H1 (cell line): ENCODE measurements at regions not wholly inside any gene's neighbourhood (a gene's known extent, or its start where the extent isn't known, plus 50 kb on each side); places are given as distances from the start of the nearest gene placed in this dataset.

Experiments used
- CTCF ChIA-PET: fragments of 300-600 bp; sonication (Branson Sonifier 250); formaldehyde crosslinking; loops from one replicate; lab custom pipeline; 2021; ENCODE audit not compliant: partially characterized antibody; lab: Charles Lee
- POLR2A ChIA-PET: fragments of 300-600 bp; sonication (Branson Sonifier 250); formaldehyde crosslinking; loops from one replicate; lab custom pipeline; 2021; ENCODE audit warnings: inconsistent platforms; ENCODE audit not compliant: partially characterized antibody; lab: Charles Lee
- DNase-seq, 2 experiments: peaks; one replicate each; pipeline versions ENCODE4 v3.0.0 to v3.0.0-alpha.2; 2010 to 2022; ENCODE audit warnings: low spot score in 2 of 2, low read depth in 1 of 2, mixed read lengths in 1 of 2
- FAIRE-seq: peaks from 2 replicates; lab custom pipeline; 2011; peaks lifted over from hg19 to GRCh38; lab: Jason Lieb, UNC
- H2AFZ ChIP-seq: 2 replicates; pipeline ENCODE4 v1.8.1; 2012; ENCODE audit warnings: low read length, inconsistent platforms
- H2AK5ac ChIP-seq: 2 replicates; pipeline ENCODE4 v1.6.1; 2013; ENCODE audit warnings: low read depth, low read length
- H2BK120ac ChIP-seq: replicated peaks from 2 replicates; pipeline ENCODE3; 2013; ENCODE audit warnings: low read depth, low read length, inconsistent platforms
- H2BK12ac ChIP-seq: 2 replicates; pipeline ENCODE4 v1.6.1; 2013; ENCODE audit warnings: low read depth, low read length
- H2BK15ac ChIP-seq: 2 replicates; pipeline ENCODE4 v1.6.1; 2013; ENCODE audit warnings: low read length
- H2BK20ac ChIP-seq: 2 replicates; pipeline ENCODE4 v1.6.1; 2013; ENCODE audit warnings: low read length
- H2BK5ac ChIP-seq: 2 replicates; pipeline ENCODE4 v1.6.1; 2013; ENCODE audit warnings: low read depth, low read length
- H3K14ac ChIP-seq: 2 replicates; pipeline ENCODE4 v1.6.1; 2013; ENCODE audit warnings: inconsistent platforms; ENCODE audit not compliant: insufficient read length
- H3K18ac ChIP-seq: 2 replicates; pipeline ENCODE4 v1.6.1; 2013; ENCODE audit warnings: low read length; ENCODE audit errors: extremely low read depth
- H3K23ac ChIP-seq: 2 replicates; pipeline ENCODE4 v1.6.1; 2013; ENCODE audit warnings: inconsistent platforms; ENCODE audit not compliant: insufficient read length
- H3K23me2 ChIP-seq: 2 replicates; pipeline ENCODE4 v1.6.1; 2013; ENCODE audit warnings: low read depth, low read length
- H3K27ac ChIP-seq: 2 replicates; pipeline ENCODE4 v1.6.1; 2011; ENCODE audit warnings: low read depth, low read length, inconsistent platforms
- H3K27me3 ChIP-seq, 4 experiments: replicated peaks in 1 of 4; 1 replicate in 1 of 4; 2 replicates in 3 of 4; pipeline versions ENCODE4 v1.6.1 to v1.8.1; 2011 to 2013; ENCODE audit warnings: low read length in 3 of 4, mild to moderate bottlenecking in 3 of 4, inconsistent platforms in 2 of 4, mixed read lengths in 2 of 4, moderate library complexity in 1 of 4; ENCODE audit not compliant: control insufficient read depth in 3 of 4, insufficient read depth in 3 of 4; ENCODE audit errors: extremely low read depth in 1 of 4
- H3K36me3 ChIP-seq, 4 experiments: 2 replicates each; pipeline versions ENCODE4 v1.6.1 to v1.8.1; 2011 to 2013; ENCODE audit warnings: mild to moderate bottlenecking in 4 of 4, low read length in 3 of 4, moderate library complexity in 2 of 4, control low read depth in 1 of 4, inconsistent platforms in 1 of 4; ENCODE audit not compliant: insufficient read depth in 4 of 4, control insufficient read depth in 2 of 4
- H3K4ac ChIP-seq: replicated peaks from 2 replicates; pipeline ENCODE3; 2013; ENCODE audit warnings: low read length, low read depth, mixed read lengths, inconsistent platforms; ENCODE audit not compliant: insufficient read length
- H3K4me1 ChIP-seq, 4 experiments: replicated peaks in 1 of 4; 1 replicate in 1 of 4; 2 replicates in 3 of 4; pipeline versions ENCODE4 v1.6.1 to v1.8.1; 2011 to 2013; ENCODE audit warnings: low read length in 3 of 4, inconsistent platforms in 2 of 4, mixed read lengths in 1 of 4; ENCODE audit not compliant: insufficient read depth in 4 of 4, control insufficient read depth in 3 of 4
- H3K4me2 ChIP-seq, 2 experiments: 2 replicates each; pipeline versions ENCODE4 v1.6.1 to v1.8.1; 2011 to 2013; ENCODE audit warnings: low read depth in 2 of 2, low read length in 2 of 2, control low read depth in 1 of 2, inconsistent platforms in 1 of 2, mild to moderate bottlenecking in 1 of 2; ENCODE audit not compliant: insufficient read depth in 1 of 2
- H3K4me3 ChIP-seq, 4 experiments: fragments of 200-600, 300-600 bp in 1 of 4; sonication (generic), shearing (Covaris generic), sonication (Bioruptor Twin) in 1 of 4; 2 replicates each; pipeline versions ENCODE4 v1.5.1 to v1.8.1; 2011 to 2016; ENCODE audit warnings: low read length in 4 of 4, low read depth in 3 of 4, control low read depth in 2 of 4, inconsistent platforms in 2 of 4, mild to moderate bottlenecking in 2 of 4, mixed read lengths in 1 of 4, moderate library complexity in 1 of 4; ENCODE audit not compliant: insufficient read depth in 2 of 4; ENCODE audit errors: extremely low read depth in 1 of 4
- H3K56ac ChIP-seq: replicated peaks from 2 replicates; pipeline ENCODE3; 2013; ENCODE audit warnings: low read depth, mild to moderate bottlenecking, mixed read lengths, low read length, inconsistent platforms; ENCODE audit not compliant: insufficient read length
- H3K79me1 ChIP-seq: 2 replicates; pipeline ENCODE4 v1.6.1; 2013; ENCODE audit warnings: low read depth, low read length, control low read depth
- H3K79me2 ChIP-seq, 2 experiments: 2 replicates each; pipeline versions ENCODE4 v1.6.1 to v1.8.1; 2012 to 2013; ENCODE audit warnings: low read length in 2 of 2, mild to moderate bottlenecking in 2 of 2, inconsistent platforms in 1 of 2; ENCODE audit not compliant: insufficient read depth in 2 of 2, control insufficient read depth in 1 of 2
- H3K9ac ChIP-seq, 4 experiments: replicated peaks in 1 of 4; 1 replicate in 1 of 4; 2 replicates in 3 of 4; pipeline versions ENCODE4 v1.6.1 to v1.8.1; 2011 to 2013; ENCODE audit warnings: low read depth in 3 of 4, low read length in 3 of 4, control low read depth in 2 of 4, mild to moderate bottlenecking in 2 of 4, moderate library complexity in 2 of 4, inconsistent platforms in 1 of 4; ENCODE audit errors: extremely low read depth in 1 of 4
- H3K9me3 ChIP-seq, 2 experiments: 2 replicates each; pipeline versions ENCODE4 v1.6.1 to v1.8.1; 2012 to 2013; ENCODE audit warnings: mild to moderate bottlenecking in 2 of 2, moderate library complexity in 2 of 2, control low read depth in 1 of 2, inconsistent platforms in 1 of 2, low read depth in 1 of 2, low read length in 1 of 2, mixed read lengths in 1 of 2; ENCODE audit not compliant: insufficient read depth in 2 of 2
- H4K20me1 ChIP-seq, 2 experiments: replicated peaks in 1 of 2; 2 replicates each; pipeline versions ENCODE3 to v1.8.1; 2011 to 2013; ENCODE audit warnings: inconsistent platforms in 2 of 2, low read length in 2 of 2, mild to moderate bottlenecking in 1 of 2; ENCODE audit not compliant: insufficient read depth in 2 of 2, control insufficient read depth in 1 of 2
- H4K5ac ChIP-seq: 2 replicates; pipeline ENCODE4 v1.6.1; 2013; ENCODE audit warnings: low read length, low read depth, mixed read lengths, inconsistent platforms; ENCODE audit not compliant: insufficient read length
- H4K8ac ChIP-seq: 2 replicates; pipeline ENCODE4 v1.8.0; 2013; ENCODE audit warnings: mild to moderate bottlenecking, moderate library complexity, low read length, inconsistent platforms; ENCODE audit not compliant: insufficient read depth; ENCODE audit errors: extremely low read depth
- H4K91ac ChIP-seq: replicated peaks from 2 replicates; pipeline ENCODE3; 2013; ENCODE audit warnings: low read length, mixed read lengths, inconsistent platforms; ENCODE audit not compliant: insufficient read length
- ASH2L ChIP-seq: fragments of 200-600, 300-600 bp; sonication (generic); IDR thresholded peaks from one replicate; pipeline ENCODE4 v1.7.1; 2017; ENCODE audit warnings: low read length
- BRCA1 ChIP-seq: IDR thresholded peaks from 2 replicates; pipeline ENCODE4 v1.6.1; 2012; ENCODE audit warnings: low read depth, low read length, improper control_type of control experiment
- CBX5 ChIP-seq: fragments of 300-800, 300-1000 bp; sonication (generic); IDR thresholded peaks from 2 replicates; pipeline ENCODE4 v1.7.1; 2016; ENCODE audit warnings: antibody characterized with exemption, low read length, low read depth
- JUN ChIP-seq: IDR thresholded peaks from 2 replicates; pipeline ENCODE4 v1.6.1; 2011; ENCODE audit warnings: low read depth, mild to moderate bottlenecking, improper control_type of control experiment, low read length
- MAFK ChIP-seq: IDR thresholded peaks from 2 replicates; pipeline ENCODE4 v1.6.1; 2012; ENCODE audit warnings: low read depth, mild to moderate bottlenecking, improper control_type of control experiment, low read length
- POLR2A ChIP-seq, 2 experiments: IDR thresholded peaks; 1 replicate in 1 of 2; 2 replicates in 1 of 2; pipeline ENCODE4 v1.6.1; 2011; ENCODE audit warnings: low read depth in 2 of 2, low read length in 2 of 2, mild to moderate bottlenecking in 2 of 2; ENCODE audit errors: control extremely low read depth in 1 of 2
- POLR2AphosphoS5 ChIP-seq: IDR thresholded peaks from 2 replicates; pipeline ENCODE4 v1.6.1; 2011; ENCODE audit warnings: low read depth, low read length
- RBBP5 ChIP-seq: IDR thresholded peaks from 2 replicates; pipeline ENCODE4 v1.7.1; 2012; ENCODE audit warnings: low read depth, mild to moderate bottlenecking, inconsistent platforms, low read length, moderate library complexity, borderline replicate concordance
- TBP ChIP-seq: IDR thresholded peaks from 2 replicates; pipeline ENCODE4 v1.6.1; 2011; ENCODE audit warnings: low read depth, low read length, improper control_type of control experiment
- WGBS, 2 experiments: shearing (Covaris generic) in 1 of 2; methylation state at CpG; one replicate each; pipeline versions ENCODE4 v1.1.6 to v1.1.7; 2013 to 2015; ENCODE audit warnings: low lambda C conversion rate in 2 of 2, mixed read lengths in 2 of 2, inconsistent platforms in 1 of 2, low coverage in 1 of 2, missing lambda C conversion rate in 1 of 2; ENCODE audit not compliant: insufficient replicate concordance in 2 of 2, insufficient coverage in 1 of 2, insufficient read length in 1 of 2; ENCODE audit errors: extremely low coverage in 1 of 2, missing lambda C conversion rate in 1 of 2; 5-methylcytosine and 5-hydroxymethylcytosine counted together

GRCh38 chr12:58323676-58324075 lies 382.3 kb downstream of the ATP23 start:
- no peak overlapping the region for H4K8ac ChIP-seq
- H3K79me1 ChIP-seq = no peaks in the 10 kb centered on the region
- CTCF ChIA-PET = no interaction called here
- no peak overlapping the region for H3K23ac ChIP-seq
- no peak overlapping the region for H2BK5ac ChIP-seq
- H2AFZ ChIP-seq = no peak overlapping the region
- H3K79me2 ChIP-seq = no peaks in the 10 kb centered on the region
- no peak for TF ChIP-seq ASH2L
- no peak for TF ChIP-seq POLR2AphosphoS5
- no peak for TF ChIP-seq TBP
- no peak for TF ChIP-seq MAFK
- TF ChIP-seq POLR2A (IDR thresholded peaks at IDR 0.05; ENCODE audit: control extremely low read depth in 1 of 2, low read depth in 2 of 2, low read length in 2 of 2) = no peak
- TF ChIP-seq CBX5 = no peak
- no peak for TF ChIP-seq RBBP5
- no peak for TF ChIP-seq JUN
- no peak for TF ChIP-seq BRCA1
- TF ChIP-seq, all 59 proteins: peak for 0
- H4K5ac ChIP-seq = no peak overlapping the region
- H3K18ac ChIP-seq = no peak overlapping the region
- no peak overlapping the region for H3K14ac ChIP-seq
- H3K27me3 ChIP-seq = no peaks in the 10 kb centered on the region
- no peak overlapping the region for H4K91ac ChIP-seq
- H2BK20ac ChIP-seq = no peak overlapping the region
- no peak overlapping the region for H3K4ac ChIP-seq
- DNase-seq (no peak), FAIRE-seq (no peak)
- POLR2A ChIA-PET = no interaction called here
- H3K4me1 ChIP-seq = no peaks in the 10 kb centered on the region
- H3K9me3 ChIP-seq = peaks cover under 1% of the 10 kb centered on the region in 2 experiments; a peak in 2 of 4 replicates
- no peaks in the 10 kb centered on the region for H3K23me2 ChIP-seq
- no peak overlapping the region for H3K4me2 ChIP-seq
- no peak overlapping the region for H3K9ac ChIP-seq
- no peak overlapping the region for H3K4me3 ChIP-seq
- 91% methylated on average over 3 of the region's 3 CpGs; no CpG with 5 or more reads in 1 of the 2 experiments for WGBS, 2 experiments
- no peak overlapping the region for H2BK12ac ChIP-seq
- no peaks in the 10 kb centered on the region for H3K36me3 ChIP-seq
- H3K56ac ChIP-seq = no peak overlapping the region
- H4K20me1 ChIP-seq = no peaks in the 10 kb centered on the region
- no peak overlapping the region for H2BK120ac ChIP-seq
- H2AK5ac ChIP-seq = no peak overlapping the region
- no peak overlapping the region for H3K27ac ChIP-seq
- H2BK15ac ChIP-seq = no peak overlapping the region
